ENCODE measurements at regions not wholly inside any gene's neighbourhood (a gene's known extent, or its start where the extent isn't known, plus 50 kb on each side); places are given as distances from the start of the nearest gene placed in this dataset.
"Not testable (repeated sequence)": the region's sequence is repeated elsewhere in the genome, so short reads cannot be mapped to it uniquely, and the experiment has no call there.

DNA sequence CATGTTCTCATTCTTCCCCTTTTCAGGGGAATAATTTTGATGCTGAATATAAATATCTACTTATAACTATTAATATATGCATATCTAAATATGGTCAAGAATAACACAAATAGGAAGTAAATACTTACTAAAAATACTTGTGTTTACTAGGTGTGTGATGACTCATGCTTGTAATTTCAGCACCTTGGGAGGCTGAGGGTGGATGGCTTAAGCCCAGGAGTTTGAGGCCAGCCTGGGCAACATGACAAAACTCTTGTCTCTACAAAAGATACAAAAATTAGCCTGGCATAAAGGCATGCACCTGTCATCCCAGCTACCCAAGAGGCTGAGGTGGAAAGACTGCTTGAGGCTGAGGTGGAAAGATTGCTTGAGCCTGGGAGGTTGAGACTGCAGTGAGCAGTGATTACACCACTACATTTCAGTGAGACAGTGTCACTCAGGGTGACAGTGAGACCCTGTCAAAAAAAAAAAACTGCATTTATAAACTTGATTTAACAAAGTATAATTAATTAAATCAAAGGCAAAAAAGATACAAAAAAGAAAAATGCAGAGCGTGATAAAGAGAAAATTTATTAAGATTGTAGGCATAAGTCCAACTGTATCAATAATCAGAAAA, 703.1 kb upstream of the VRK2 start:
- peak; percentile 5 for DNase-seq (ENCODE audit: low spot score)

DNA sequence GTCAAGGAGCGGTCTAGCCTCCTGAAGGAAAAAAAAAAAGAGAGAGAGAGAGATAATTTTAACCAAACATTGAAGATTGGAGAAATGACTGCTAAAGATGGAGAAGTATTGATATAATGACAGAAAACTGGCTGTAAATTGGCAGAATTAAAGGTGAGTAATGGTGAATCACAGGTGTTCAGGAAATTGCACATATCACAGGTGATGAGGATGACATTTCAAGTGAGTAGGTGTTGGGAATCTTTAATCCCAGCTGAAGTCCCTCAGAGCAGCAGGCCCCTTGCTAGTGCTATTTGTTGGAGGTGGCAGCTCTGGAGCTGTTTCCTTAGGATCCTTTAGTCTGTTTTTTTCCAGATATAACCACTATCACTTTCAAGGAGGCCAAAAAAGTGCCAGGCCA, 678.4 kb upstream of the VRK2 start:
- no peak for DNase-seq (ENCODE audit: low spot score)

- no peak for DNase-seq (ENCODE audit: low spot score)
These were observed 675.6 kb upstream of the VRK2 start for GRCh38 chr2:57370882-57371585.

DNA sequence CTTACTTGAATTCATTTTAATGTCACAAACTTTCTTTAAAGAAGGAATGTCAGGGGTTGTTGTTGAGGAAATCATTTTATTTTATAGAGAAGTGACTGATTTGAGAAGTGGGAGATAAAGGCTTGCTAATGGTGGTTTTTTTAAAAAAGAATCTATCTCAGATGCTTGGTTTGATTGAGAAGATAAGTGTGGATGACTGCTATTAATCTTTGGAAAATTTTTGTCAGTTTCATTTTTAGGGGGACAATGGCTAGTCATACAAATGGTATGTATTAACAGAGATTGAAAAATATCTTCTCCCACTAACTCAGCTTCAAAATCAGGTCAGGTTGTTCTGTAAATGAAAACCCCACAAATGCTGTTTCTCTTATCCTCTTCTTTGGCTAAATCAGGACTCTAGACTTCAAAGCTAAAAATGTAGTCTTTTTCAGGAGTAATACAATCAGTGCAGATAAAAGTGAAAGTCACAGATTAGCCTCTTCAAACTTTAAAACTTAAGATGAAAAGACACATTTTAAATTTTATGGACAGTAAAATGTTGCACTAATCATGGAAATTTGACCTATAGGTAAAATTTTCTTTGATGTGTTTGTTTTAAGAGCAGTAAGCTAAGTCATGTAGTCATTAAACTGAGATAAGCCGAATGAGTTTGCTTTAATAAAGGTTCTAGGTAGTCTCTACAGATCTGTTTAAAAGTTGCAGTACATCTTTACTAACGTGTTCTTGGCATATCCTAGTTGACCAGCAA, 674.2 kb upstream of the VRK2 start:
- no peak for DNase-seq (ENCODE audit: low spot score)

GRCh38 chr2:57373530-57373929, 673.1 kb upstream of the VRK2 start:
- DNase-seq (ENCODE audit: low spot score), result no peak

DNA sequence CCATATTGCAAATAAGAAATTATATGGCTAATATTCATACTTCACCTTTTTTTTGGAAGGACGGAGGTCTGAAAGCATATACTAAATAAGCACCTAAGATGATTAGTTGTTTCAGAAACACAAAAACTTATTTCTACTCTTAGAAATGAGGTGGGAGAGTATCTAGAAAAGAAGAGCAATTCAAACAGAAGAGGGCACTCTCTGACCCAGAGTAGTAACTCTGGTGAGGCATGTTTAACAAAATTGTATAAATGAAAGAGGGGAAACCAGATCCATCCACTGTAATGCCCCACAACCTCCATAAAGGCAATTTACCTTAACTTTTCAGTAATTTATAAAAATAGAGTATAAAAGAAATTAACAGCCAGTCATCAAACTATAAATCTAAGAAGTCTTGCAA, 669.6 kb upstream of the VRK2 start:
- no peak for DNase-seq (ENCODE audit: low spot score)

- DNase-seq (ENCODE audit: low spot score), result no peak
These were observed 660.3 kb upstream of the VRK2 start for GRCh38 chr2:57386305-57386704.

DNA sequence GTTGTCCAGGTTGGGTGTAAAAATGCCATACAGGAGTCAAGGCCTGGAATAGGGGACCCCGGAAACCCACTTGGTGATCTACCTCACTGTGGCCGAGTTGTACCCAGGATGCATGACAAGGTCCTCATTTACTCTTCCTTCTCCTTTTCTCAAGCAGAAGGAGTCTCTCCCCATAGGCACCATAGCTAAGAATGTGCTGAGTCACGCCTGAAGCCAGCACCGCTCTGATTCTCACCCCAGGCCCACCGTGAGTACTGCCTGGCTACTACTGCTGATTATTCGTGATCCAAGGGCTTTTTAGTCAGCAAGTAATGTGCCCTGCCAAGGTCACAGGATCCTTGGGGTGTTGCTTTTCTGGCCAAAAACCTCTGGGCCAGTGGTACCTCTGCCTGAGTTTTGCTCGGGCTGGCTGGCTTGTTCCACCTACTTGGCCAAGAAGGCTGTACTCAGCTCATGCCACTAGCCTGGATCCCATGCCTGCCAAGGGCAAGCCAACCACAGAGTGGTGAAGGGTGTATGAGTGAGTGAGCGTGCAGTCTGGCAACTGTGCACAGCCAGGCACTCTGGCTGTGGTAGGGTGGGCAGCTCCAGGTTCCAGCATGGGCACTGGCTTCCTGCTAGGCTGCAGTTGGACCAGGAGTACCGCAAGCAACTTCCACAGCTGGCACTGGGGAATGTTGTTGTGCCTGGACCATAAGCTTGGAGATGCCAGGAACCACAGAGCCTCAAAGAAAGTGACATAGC, 650.1 kb upstream of the VRK2 start:
- DNase-seq (ENCODE audit: low spot score), result no peak

GRCh38 chr2:57397550-57398360, 648.9 kb upstream of the VRK2 start:
- no peak for DNase-seq (ENCODE audit: low spot score)

DNA sequence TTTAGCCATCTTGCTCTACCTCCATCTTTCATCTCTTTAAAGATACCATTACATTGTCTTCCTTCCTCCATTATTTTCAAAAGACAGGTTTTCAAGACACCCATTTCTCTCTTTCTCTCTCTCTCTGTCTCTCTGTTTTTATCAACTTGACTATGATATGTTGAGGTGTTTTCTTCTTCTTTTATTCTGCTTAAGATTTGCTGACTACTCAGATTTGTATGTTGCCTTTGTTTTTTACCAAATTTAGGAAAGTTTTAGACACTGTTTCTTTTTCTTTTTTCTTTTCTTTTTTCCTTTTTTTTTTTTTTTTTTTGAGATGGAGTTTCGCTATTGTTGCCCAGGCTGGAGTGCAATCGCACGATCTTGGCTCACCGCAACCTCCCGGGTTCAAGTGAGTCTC, 647.5 kb upstream of the VRK2 start:
- no peak for DNase-seq (ENCODE audit: low spot score)

GRCh38 chr2:57402096-57402495, 644.5 kb upstream of the VRK2 start:
- DNase-seq (ENCODE audit: low spot score), result no peak

GRCh38 chr2:57402755-57403154, 643.9 kb upstream of the VRK2 start:
- no peak for DNase-seq (ENCODE audit: low spot score)

DNA sequence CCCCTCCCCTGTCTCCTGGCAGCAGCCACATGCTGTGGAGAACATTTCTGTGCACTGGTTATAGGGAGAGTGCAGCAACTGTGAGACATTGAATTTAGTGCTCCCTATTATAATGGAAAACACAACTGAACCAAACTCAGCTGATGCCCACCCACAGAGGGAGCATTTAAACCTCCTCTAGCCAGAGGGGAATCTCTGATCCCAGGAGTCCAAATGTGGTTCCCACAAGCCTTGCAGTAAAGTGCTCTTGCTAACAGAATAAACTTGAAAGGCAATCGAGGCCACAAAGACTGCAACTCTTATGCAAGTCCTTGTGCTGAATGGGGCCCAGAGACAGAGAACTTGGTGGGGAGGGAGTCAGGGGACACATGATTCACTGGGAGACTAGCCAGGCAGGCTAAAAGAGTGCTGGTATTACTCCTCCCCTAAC, 638.8 kb upstream of the VRK2 start:
- DNase-seq (ENCODE audit: low spot score), result no peak

GRCh38 chr2:57408587-57408986, 638.0 kb upstream of the VRK2 start:
- DNase-seq (ENCODE audit: low spot score), result no peak

DNA sequence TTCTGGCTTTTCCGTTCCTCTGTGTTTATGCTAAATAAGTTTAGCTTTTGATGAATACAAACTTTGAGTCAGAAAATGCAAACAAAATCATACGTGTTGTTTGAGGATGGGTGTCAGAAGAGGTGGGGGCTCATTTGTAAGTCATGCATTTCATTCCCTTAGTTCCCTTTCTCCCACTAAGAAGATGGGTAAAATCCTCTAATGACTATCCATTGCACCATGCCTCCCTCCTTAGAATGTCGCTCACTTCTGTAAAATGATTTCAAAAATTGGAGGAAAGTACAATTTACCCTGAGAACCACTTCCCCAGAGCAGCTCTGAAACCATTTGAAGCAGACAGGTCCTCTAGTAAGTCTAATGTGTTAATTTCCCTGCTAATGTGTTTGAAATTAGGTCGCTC, 629.6 kb upstream of the VRK2 start:
- no peak for DNase-seq (ENCODE audit: low spot score)

DNA sequence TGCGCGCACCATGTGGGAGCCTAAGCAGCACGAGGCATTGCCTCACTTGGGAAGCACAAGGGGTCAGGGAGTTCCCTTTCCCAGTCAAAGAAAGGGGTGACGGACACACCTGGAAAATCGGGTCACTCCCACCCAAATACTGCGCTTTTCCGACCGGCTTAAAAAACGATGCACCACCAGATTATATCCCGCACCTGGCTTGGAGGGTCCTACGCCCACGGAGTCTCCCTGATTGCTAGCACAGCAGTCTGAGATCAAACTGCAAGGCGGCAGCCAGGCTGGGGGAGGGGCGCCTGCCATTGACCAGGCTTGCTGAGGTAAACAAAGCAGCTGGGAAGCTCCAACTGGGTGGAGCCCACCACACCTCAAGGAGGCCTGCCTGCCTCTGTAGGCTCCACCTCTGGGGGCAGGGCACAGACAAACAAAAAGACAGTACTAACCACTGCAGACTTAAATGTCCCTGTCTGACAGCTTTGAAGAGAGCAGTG, 627.7 kb upstream of the VRK2 start:
- not testable (repeated sequence) for DNase-seq (ENCODE audit: low spot score)

- DNase-seq (ENCODE audit: low spot score), result no peak
These were observed 616.8 kb upstream of the VRK2 start for GRCh38 chr2:57429831-57430230.

DNA sequence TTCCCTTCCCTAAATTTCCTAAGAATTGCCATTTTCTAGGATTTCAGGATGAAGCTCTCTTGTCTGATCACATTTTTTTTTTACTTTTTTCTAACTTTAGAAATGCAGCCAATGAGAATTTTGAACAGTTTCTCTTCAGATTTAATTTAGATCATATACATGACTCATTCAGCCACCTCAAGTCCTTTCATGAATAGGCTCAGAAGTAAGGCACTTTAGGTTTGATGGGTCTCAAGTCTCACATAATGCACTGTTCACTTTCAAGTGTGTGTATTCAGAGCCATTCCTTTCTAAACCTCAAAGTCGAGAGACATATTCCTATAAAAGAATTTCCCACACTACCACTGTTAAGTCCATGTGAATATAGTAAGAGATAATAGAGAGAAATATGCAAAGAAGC, 614.1 kb upstream of the VRK2 start:
- DNase-seq (ENCODE audit: low spot score), result no peak

DNA sequence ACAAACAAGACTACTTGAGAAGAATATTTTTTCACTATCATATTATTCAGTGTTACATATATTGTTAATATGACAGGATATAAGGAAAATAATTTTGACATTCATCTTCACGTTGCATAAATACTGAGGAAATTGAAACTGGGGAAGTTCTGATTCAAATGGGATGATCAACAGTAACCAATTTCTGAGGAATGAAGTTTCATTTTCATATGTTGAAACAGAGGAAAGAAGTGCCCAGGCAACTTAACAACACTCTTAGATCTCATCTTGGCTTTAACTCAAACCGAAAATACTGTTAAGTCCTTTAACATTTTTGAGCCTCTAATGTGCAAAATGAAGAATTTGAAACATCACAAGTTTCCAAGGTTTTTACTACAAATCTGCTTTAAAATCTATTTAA, 612.2 kb upstream of the VRK2 start:
- no peak for DNase-seq (ENCODE audit: low spot score)

- DNase-seq (ENCODE audit: low spot score), result no peak
These were observed 611.6 kb upstream of the VRK2 start for GRCh38 chr2:57434972-57435371.

- no peak for DNase-seq (ENCODE audit: low spot score)
These were observed 609.5 kb upstream of the VRK2 start for GRCh38 chr2:57437077-57437476.

DNA sequence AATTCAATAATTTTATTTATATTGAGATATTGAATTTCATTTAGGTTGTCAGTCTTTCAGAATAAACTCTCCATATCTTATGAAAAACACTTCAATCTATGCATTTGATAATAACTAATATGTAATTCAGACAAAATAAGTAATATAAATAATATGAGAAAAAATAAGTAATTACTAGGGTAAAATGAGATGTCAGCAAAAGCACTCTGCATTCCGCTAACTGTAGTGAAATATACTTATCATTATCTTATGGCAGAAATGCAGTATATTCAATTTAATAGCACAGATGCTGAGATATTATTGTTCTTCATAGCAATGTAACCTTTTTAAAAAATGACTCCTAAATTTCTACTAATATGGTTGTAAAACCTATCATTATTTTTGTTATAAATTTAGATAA, 606.2 kb upstream of the VRK2 start:
- no peak for DNase-seq (ENCODE audit: low spot score)

Measured in LoVo (cell line).